ENCODE measurements at regions not wholly inside any gene's neighbourhood (a gene's known extent, or its start where the extent isn't known, plus 50 kb on each side); places are given as distances from the start of the nearest gene placed in this dataset.
"Not testable (repeated sequence)": the region's sequence is repeated elsewhere in the genome, so short reads cannot be mapped to it uniquely, and the experiment has no call there.

- DNase-seq: no peak
Measured at GRCh38 chr10:55223352-55223751, 422.3 kb upstream of the PCDH15 start.

DNA sequence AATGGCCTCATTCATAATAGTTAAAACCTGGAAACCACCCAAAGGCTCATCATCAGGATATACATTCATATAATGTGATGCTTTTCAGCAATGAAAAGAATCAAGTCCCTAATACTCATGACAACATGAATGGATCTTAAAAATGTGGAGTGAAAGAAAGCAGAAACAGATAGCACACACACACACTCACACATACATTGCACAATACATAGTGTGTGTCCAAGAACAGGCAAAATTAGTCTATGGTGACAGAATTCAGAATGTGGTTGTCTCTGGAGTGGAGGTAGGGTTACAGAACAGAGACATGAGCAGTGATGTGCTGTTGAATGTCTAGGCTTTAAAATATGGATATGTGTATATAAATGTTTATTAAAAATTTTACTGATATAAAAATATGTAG, 419.9 kb upstream of the PCDH15 start:
- DNase-seq: no peak

GRCh38 chr10:55215699-55216098, 414.7 kb upstream of the PCDH15 start:
- DNase-seq: no peak

GRCh38 chr10:55214608-55215007, 413.6 kb upstream of the PCDH15 start:
- no peak for DNase-seq

GRCh38 chr10:55212051-55212450, 411.0 kb upstream of the PCDH15 start:
- no peak for DNase-seq

GRCh38 chr10:55203874-55204273, 402.8 kb upstream of the PCDH15 start:
- no peak for DNase-seq

DNA sequence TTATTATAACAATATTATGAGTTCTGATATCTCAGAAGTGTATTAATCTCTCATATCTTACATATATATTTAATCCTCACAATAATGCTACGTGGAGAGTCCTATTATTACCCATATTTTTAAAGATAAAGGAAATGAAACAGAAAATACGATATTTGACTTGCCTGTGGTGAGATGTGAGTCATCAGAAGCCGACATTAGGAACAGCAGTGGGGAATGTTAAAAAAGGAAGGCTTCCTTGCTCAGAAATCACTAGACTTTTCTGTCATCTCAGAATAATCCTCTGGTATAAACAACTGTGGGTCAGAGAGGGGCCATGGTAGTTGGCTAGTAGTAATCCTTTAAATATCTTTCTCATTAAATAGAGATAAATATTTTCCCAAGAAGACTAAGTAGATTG, 402.3 kb upstream of the PCDH15 start:
- DNase-seq: no peak

- no peak for DNase-seq
Measured at GRCh38 chr10:55200020-55200419, 399.0 kb upstream of the PCDH15 start.

DNA sequence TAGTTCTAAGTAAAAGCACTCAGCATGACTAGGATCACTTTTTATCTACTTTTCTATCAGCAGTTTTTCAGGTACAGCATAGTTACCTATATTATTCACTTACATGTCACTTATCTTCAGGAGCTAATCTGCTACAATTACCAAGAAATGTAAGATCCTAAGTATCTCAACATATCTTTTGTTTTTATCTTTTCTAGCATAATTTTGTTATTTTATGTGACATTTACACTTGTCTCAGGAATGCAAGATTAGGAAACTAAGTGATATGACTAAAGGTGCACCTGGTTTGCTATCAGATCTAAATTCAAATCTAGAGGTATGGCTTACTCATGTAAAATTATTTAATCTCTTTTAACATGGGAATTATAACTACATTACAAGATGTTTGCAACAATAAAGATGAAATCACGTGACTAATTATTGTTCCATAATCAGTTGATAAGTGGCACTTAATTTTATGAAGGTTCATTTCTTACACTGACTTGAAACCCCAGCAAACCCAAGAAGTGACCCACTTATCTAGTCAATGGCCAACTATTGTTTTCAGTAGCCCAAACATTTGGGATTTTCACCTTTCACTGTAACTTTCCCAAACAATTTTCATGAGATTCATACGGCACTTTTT, 390.3 kb upstream of the PCDH15 start:
- DNase-seq: no peak

DNA sequence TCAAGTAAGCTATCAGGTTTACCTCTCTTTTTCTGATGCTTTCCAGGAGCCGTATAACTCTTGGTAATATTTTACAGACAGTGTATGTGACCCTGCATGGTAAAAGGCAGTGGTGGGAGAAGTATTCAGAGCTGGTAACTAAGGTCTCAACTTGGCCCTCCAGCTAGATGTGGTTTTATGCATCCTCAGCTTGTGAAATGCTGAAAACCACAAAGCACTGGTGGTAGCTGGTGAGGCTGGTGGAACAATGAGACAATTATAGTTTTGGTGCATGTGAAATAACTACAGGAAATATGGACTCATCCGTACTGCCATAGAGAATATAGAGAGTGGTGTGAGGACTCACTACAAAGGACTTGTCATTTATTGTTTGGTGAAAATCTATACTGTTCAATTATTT, 383.0 kb upstream of the PCDH15 start:
- no peak for DNase-seq

DNA sequence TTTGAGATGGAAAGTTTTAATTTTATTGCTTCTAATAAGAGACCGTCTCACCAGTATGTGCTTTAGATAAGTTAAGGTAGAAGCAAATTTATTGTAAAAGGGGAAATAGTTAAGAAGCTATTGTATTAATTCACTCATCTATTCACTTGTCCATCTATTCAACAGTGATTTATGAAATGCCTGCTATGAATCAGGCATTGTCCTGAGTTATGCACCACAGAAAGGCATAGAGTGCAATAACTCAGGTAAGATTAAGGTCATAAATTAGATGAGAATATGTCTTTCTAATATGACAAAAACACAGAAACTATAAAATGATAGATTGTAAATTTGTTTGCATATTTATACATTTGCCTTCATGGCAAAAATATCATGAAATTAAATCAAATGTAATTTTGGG, 379.3 kb upstream of the PCDH15 start:
- DNase-seq: no peak

- no peak for DNase-seq
Measured at GRCh38 chr10:55174419-55174818, 373.4 kb upstream of the PCDH15 start.

DNA sequence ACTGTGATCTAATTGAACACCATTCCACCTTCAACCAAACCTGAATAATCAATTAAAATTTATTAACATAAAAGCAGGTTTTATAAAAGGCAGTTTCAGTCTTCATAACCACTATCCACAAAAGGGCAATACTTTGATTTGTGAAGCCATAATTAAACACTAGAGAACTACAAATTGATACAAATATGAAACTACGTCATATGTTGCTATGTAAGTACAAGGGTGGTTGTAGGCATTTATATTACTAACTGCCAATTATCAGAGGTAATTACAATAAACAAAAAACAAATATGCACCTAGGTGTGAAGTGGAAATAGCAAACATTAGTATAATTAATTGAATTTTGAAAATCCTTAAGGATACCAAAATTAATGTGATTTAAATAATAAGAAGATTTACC, 368.5 kb upstream of the PCDH15 start:
- no peak for DNase-seq

- no peak for DNase-seq
Measured at GRCh38 chr10:55168343-55168742, 367.3 kb upstream of the PCDH15 start.

- no peak for DNase-seq
Measured at GRCh38 chr10:55163388-55163979, 362.5 kb upstream of the PCDH15 start.

GRCh38 chr10:55162321-55162720, 361.3 kb upstream of the PCDH15 start:
- not testable (repeated sequence) for DNase-seq

- DNase-seq: no peak
Measured at GRCh38 chr10:55160655-55161283, 359.7 kb upstream of the PCDH15 start.

GRCh38 chr10:55158633-55159032, 357.6 kb upstream of the PCDH15 start:
- no peak for DNase-seq

DNA sequence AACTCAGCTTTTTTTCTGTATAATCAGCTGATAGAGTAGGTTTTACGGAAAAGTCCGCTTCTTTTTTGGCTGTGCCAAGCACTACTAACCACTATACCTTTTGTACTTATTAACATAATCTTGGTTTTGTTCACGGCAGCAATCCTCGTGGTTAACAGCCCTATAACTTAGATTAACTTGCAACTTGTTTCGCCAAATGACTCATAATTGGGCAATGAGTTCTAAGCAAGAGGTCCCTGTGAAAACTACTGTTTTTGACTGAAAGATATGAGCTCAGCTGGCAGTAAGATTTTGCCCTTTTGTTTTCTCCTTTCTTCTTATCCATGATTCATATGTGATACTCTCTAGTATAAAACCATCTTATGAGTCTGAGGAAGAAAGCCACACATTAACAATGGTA, 345.0 kb upstream of the PCDH15 start:
- no peak for DNase-seq

DNA sequence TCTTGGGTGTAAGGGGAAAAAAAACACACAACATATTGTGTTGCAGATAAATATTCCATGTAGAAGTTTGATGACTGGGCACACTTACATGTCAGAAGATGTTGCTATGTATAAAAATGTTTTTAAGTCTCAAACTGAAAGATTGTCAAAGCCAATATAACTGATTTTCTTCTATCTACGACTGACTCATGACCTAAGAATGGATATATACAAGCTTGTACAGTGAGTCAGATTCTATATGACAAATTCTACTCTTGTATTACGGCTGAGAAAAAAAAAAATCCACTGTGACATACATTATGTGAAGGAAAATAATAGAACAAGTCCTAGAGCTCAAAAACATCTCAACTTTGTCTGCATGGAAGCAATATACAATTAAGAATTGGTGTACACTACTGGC, 343.0 kb upstream of the PCDH15 start:
- no peak for DNase-seq

- no peak for DNase-seq
Measured at GRCh38 chr10:55141892-55142291, 340.9 kb upstream of the PCDH15 start.

DNA sequence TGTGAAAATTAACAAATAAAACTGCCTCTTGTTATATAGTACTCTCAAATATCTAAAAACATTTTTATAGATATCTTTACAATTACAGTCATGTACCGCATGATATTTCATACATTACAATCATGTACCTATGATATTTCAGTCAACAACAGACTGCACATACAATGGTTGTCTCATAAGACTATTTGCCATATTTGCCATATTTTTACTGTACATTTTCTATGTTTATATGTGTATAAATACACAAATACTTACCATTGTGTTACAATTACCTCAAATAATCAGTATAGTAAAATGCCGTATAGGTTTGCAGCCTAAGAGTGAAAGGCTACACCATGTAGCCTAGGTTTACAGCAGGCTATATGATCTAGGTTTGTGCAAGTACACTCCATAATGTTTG, 336.0 kb upstream of the PCDH15 start:
- no peak for DNase-seq

DNA sequence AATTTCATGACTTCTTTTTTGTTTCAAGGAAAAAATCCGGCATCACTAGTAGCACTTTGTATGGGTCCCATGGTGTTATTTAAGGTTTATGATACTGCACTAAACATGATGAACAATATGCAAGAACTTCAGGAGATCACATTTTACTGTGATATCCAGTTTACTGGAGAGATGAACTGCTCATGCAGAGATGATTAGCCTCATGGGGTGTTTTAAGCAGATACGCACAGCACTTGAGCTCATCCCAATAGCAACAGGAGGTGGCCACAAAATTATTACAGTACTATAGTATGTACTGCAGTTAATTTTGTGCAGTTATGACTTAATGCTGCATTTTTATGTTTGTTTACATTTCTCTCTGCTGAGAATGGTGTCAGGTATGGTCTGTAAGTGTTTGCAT, 303.7 kb upstream of the PCDH15 start:
- DNase-seq: no peak

GRCh38 chr10:55098452-55098851, 297.4 kb upstream of the PCDH15 start:
- DNase-seq: no peak

Data from KG1 (cell line).